ENCODE measurements at regions not wholly inside any gene's neighbourhood (a gene's known extent, or its start where the extent isn't known, plus 50 kb on each side); places are given as distances from the start of the nearest gene placed in this dataset.

DNA sequence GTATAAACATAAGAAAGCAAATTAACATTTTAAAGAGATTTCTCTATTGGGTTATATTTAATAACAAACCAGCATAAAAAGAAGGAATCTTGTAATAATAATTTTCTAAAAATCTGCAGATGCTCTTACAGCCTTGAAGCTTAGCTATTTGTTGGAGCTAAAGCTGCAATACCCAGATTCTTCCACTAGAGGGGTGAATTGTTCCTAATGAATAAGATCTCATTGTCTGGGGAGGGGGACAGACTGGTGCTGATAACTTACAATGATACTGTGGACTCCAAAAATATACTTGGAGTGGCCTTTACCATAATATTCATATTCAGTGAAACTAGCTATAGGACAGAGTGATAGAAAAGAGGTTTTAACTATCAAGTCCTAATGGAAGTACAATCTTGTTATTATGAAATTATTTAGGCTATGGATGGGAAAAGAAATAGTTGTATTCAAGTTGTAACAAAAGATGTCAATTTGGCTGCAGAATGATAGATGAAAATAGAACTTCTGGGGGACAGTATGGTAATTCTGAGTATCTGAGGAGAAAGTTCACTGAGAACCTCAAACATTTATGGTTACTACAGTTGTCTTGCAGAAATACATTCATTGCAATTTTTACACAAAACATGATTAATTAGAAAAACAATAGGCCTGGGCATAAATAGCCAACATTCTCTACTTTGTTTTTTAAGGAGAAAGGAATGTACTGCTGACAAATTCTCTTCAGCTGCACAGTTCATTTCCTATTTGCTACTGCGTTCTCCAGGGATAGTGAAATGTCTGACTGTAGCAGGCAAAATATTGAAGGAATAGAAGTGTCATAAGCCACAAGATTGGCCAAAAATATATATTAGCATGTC lies 443.3 kb downstream of the GBA3 start:
- H3K9me3 ChIP-seq (replicated peaks; ENCODE audit: insufficient read depth, low read length): no peaks in the 10 kb centered on the region
- H3K79me2 ChIP-seq (ENCODE audit: low read length): no peaks in the 10 kb centered on the region
- no peaks in the 10 kb centered on the region for H3K36me3 ChIP-seq (replicated peaks; ENCODE audit: insufficient read depth, low read length)
- TF ChIP-seq, protein P1, sequence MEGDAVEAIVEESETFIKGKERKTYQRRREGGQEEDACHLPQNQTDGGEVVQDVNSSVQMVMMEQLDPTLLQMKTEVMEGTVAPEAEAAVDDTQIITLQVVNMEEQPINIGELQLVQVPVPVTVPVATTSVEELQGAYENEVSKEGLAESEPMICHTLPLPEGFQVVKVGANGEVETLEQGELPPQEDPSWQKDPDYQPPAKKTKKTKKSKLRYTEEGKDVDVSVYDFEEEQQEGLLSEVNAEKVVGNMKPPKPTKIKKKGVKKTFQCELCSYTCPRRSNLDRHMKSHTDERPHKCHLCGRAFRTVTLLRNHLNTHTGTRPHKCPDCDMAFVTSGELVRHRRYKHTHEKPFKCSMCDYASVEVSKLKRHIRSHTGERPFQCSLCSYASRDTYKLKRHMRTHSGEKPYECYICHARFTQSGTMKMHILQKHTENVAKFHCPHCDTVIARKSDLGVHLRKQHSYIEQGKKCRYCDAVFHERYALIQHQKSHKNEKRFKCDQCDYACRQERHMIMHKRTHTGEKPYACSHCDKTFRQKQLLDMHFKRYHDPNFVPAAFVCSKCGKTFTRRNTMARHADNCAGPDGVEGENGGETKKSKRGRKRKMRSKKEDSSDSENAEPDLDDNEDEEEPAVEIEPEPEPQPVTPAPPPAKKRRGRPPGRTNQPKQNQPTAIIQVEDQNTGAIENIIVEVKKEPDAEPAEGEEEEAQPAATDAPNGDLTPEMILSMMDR (IDR thresholded peaks at IDR 0.05; ENCODE audit: low read length): peak; percentile 85
- no peak for TF ChIP-seq EZH2phosphoT487 (IDR thresholded peaks at IDR 0.05; ENCODE audit: low read length)
- no peak overlapping the region for H3K27ac ChIP-seq (ENCODE audit: low read length)
- no peaks in the 10 kb centered on the region for H3K27me3 ChIP-seq (replicated peaks; ENCODE audit: insufficient read depth, low read length)
- no peak overlapping the region for H3K4me3 ChIP-seq (ENCODE audit: low read length)
- H3K4me2 ChIP-seq (ENCODE audit: low read depth, low read length): no peak overlapping the region
- no peaks in the 10 kb centered on the region for H3K9me2 ChIP-seq (replicated peaks; ENCODE audit: insufficient read depth, low read length)
- peak; percentile 49 for DNase-seq
- no peaks in the 10 kb centered on the region for H3F3A ChIP-seq (ENCODE audit: insufficient read depth, low read length)
- no peaks in the 10 kb centered on the region for H3K4me1 ChIP-seq (ENCODE audit: low read length)
- H2AFZ ChIP-seq (ENCODE audit: low read length): no peak overlapping the region
- no peak overlapping the region for H3K9ac ChIP-seq (ENCODE audit: low read length)
- H4K20me1 ChIP-seq (ENCODE audit: insufficient read depth, low read length): no peaks in the 10 kb centered on the region

DNA sequence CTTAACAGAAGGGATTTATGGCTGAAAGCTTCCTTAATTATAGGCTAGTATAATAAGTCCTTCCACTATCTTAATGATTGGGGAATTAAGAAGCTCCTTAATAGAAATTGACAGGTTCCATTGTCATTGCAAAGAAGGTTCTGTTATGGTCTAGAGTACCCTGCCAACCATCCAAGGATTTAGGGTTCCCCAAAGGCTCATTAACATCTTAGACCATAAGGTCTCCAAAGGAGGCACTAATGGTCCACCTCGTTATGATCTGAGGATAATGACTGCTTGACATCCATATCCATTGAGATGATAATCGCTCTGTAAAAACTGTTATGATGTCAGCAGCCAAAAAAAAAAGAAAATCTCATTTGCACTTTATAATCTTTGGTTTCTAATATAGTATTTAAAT lies 441.6 kb downstream of the GBA3 start:
- no peaks in the 10 kb centered on the region for H3K27me3 ChIP-seq (replicated peaks; ENCODE audit: insufficient read depth, low read length)
- TF ChIP-seq, protein P1 (IDR thresholded peaks at IDR 0.05; ENCODE audit: low read length): no peak
- TF ChIP-seq EZH2phosphoT487 (IDR thresholded peaks at IDR 0.05; ENCODE audit: low read length) (no peak), EZH2 (optimal IDR thresholded peaks at IDR 0.05; ENCODE audit: low read depth, low read length) (no peak)
- H2AFZ ChIP-seq (ENCODE audit: low read length): no peak overlapping the region
- H3K9me3 ChIP-seq (replicated peaks; ENCODE audit: insufficient read depth, low read length): no peaks in the 10 kb centered on the region
- no peaks in the 10 kb centered on the region for H3F3A ChIP-seq (ENCODE audit: insufficient read depth, low read length)
- H3K36me3 ChIP-seq (replicated peaks; ENCODE audit: insufficient read depth, low read length): no peaks in the 10 kb centered on the region
- no peaks in the 10 kb centered on the region for H3K9me2 ChIP-seq (replicated peaks; ENCODE audit: insufficient read depth, low read length)
- no peak overlapping the region for H3K27ac ChIP-seq (ENCODE audit: low read length)
- no peak overlapping the region for H3K4me3 ChIP-seq (ENCODE audit: low read length)
- H3K4me1 ChIP-seq (ENCODE audit: low read length): no peaks in the 10 kb centered on the region
- DNase-seq: no peak
- no peaks in the 10 kb centered on the region for H4K20me1 ChIP-seq (ENCODE audit: insufficient read depth, low read length)
- no peaks in the 10 kb centered on the region for H3K79me2 ChIP-seq (ENCODE audit: low read length)
- no peak overlapping the region for H3K9ac ChIP-seq (ENCODE audit: low read length)
- no peak overlapping the region for H3K4me2 ChIP-seq (ENCODE audit: low read depth, low read length)

DNA sequence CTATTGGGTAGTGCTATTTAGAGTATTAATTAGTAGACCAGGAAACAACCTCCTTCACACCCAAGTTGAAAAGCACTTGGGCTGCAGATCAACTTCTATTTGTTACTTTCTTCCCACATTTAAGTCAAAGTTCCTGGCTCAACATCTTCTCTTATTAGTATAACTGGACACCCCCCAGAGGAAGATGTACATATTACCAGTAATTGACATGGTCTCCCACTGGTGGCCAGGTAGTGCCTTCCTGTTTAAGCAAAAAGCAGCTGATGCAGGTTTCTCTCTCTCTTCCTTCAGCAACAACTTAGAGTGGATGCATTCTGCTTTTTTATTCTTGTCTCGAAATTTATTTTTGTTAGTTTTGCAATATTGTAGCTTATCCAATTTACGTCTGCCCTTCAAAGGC lies 438.1 kb downstream of the GBA3 start:
- Histone ChIP-seq H3K36me3 (replicated peaks; ENCODE audit: insufficient read depth, low read length) (no peaks in the 10 kb centered on the region), H3K27ac (ENCODE audit: low read length) (no peak overlapping the region), H3K9ac (ENCODE audit: low read length) (no peak overlapping the region), H2AFZ (ENCODE audit: low read length) (no peak overlapping the region), H3K4me2 (ENCODE audit: low read depth, low read length) (no peak overlapping the region), H3K9me2 (replicated peaks; ENCODE audit: insufficient read depth, low read length) (no peaks in the 10 kb centered on the region), H3F3A (ENCODE audit: insufficient read depth, low read length) (no peaks in the 10 kb centered on the region), H4K20me1 (ENCODE audit: insufficient read depth, low read length) (no peaks in the 10 kb centered on the region), H3K4me1 (ENCODE audit: low read length) (no peaks in the 10 kb centered on the region), H3K79me2 (ENCODE audit: low read length) (no peaks in the 10 kb centered on the region), H3K9me3 (replicated peaks; ENCODE audit: insufficient read depth, low read length) (no peaks in the 10 kb centered on the region), H3K27me3 (replicated peaks; ENCODE audit: insufficient read depth, low read length) (no peaks in the 10 kb centered on the region), H3K4me3 (ENCODE audit: low read length) (no peak overlapping the region)
- TF ChIP-seq EZH2phosphoT487 (IDR thresholded peaks at IDR 0.05; ENCODE audit: low read length) (no peak), EZH2 (optimal IDR thresholded peaks at IDR 0.05; ENCODE audit: low read depth, low read length) (no peak)
- TF ChIP-seq, protein P1 (IDR thresholded peaks at IDR 0.05; ENCODE audit: low read length): no peak
- no peak for DNase-seq
